ENCODE measurements at regions not wholly inside any gene's neighbourhood (a gene's known extent, or its start where the extent isn't known, plus 50 kb on each side); places are given as distances from the start of the nearest gene placed in this dataset.

- Histone ChIP-seq H3K27ac (ENCODE audit: insufficient read depth, low read depth, low read length, poor library complexity, severe bottlenecking) (no peak overlapping the region), H3K36me3 (ENCODE audit: control insufficient read depth, insufficient read depth, low read length) (no peaks in the 10 kb centered on the region), H3K4me3 (ENCODE audit: insufficient read depth, low read depth, low read length) (no peak overlapping the region), H3K4me1 (ENCODE audit: control insufficient read depth, insufficient read depth, low read length) (no peaks in the 10 kb centered on the region), H3K27me3 (ENCODE audit: control insufficient read depth, insufficient read depth, low read length, poor library complexity, severe bottlenecking) (no peaks in the 10 kb centered on the region), H3K9me3 (ENCODE audit: control insufficient read depth, low read length) (no peaks in the 10 kb centered on the region)
- WGBS, 2 experiments = 96 to 97% methylated on average over 5 of the region's 5 CpGs
Measured at GRCh38 chr19:30318261-30318660, 53.9 kb upstream of the ZNF536 start.

- H3K4me1 ChIP-seq (ENCODE audit: control insufficient read depth, insufficient read depth, low read length) = no peaks in the 10 kb centered on the region
- H3K27ac ChIP-seq (ENCODE audit: insufficient read depth, low read depth, low read length, poor library complexity, severe bottlenecking) = no peak overlapping the region
- H3K4me3 ChIP-seq (ENCODE audit: insufficient read depth, low read depth, low read length) = no peak overlapping the region
- no peaks in the 10 kb centered on the region for H3K36me3 ChIP-seq (ENCODE audit: control insufficient read depth, insufficient read depth, low read length)
- no peaks in the 10 kb centered on the region for H3K27me3 ChIP-seq (ENCODE audit: control insufficient read depth, insufficient read depth, low read length, poor library complexity, severe bottlenecking)
- H3K9me3 ChIP-seq (ENCODE audit: control insufficient read depth, low read length) = no peaks in the 10 kb centered on the region
- WGBS, 2 experiments = 91 to 95% methylated on average over 11 of the region's 11 CpGs
Measured at GRCh38 chr19:30318936-30319335, 53.2 kb upstream of the ZNF536 start.

- WGBS, 2 experiments = 96 to 100% methylated on average over 1 to 2 of the region's 2 CpGs
- H3K27ac ChIP-seq (ENCODE audit: insufficient read depth, low read depth, low read length, poor library complexity, severe bottlenecking) = no peak overlapping the region
Measured at GRCh38 chr19:30319411-30319810, 52.8 kb upstream of the ZNF536 start.

DNA sequence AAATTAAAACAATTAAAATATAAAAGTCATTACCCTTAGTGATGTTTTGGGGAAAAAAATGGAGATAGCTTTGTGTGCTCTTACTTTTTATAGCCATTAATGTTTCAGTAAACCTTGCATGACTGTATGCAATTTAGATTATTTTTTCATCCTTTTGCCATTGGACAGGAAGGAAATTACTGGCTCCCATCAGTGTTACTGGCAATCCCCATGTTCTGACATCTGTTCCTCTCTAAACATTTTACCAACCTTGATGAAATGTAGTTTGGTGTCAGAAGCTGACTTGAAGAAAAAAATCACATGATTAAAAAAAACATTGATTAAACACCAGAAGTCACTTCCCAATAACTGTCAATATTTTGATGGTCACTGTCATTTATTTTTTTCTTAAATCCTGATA is 52.3 kb upstream of the ZNF536 start:
- Histone ChIP-seq H3K9me3 (ENCODE audit: control insufficient read depth, low read length) (no peaks in the 10 kb centered on the region), H3K27me3 (ENCODE audit: control insufficient read depth, insufficient read depth, low read length, poor library complexity, severe bottlenecking) (no peaks in the 10 kb centered on the region), H3K4me1 (ENCODE audit: control insufficient read depth, insufficient read depth, low read length) (no peaks in the 10 kb centered on the region), H3K36me3 (ENCODE audit: control insufficient read depth, insufficient read depth, low read length) (no peaks in the 10 kb centered on the region), H3K4me3 (ENCODE audit: insufficient read depth, low read depth, low read length) (no peak overlapping the region), H3K27ac (ENCODE audit: insufficient read depth, low read depth, low read length, poor library complexity, severe bottlenecking) (no peak overlapping the region)

More at GRCh38 chr19:30319411-30319810, 52.8 kb upstream of the ZNF536 start:
- no peaks in the 10 kb centered on the region for H3K36me3 ChIP-seq (ENCODE audit: control insufficient read depth, insufficient read depth, low read length)
- no peaks in the 10 kb centered on the region for H3K27me3 ChIP-seq (ENCODE audit: control insufficient read depth, insufficient read depth, low read length, poor library complexity, severe bottlenecking)
- H3K4me3 ChIP-seq (ENCODE audit: insufficient read depth, low read depth, low read length) = no peak overlapping the region
- H3K4me1 ChIP-seq (ENCODE audit: control insufficient read depth, insufficient read depth, low read length) = no peaks in the 10 kb centered on the region
- no peaks in the 10 kb centered on the region for H3K9me3 ChIP-seq (ENCODE audit: control insufficient read depth, low read length)

- Histone ChIP-seq H3K4me1 (ENCODE audit: control insufficient read depth, insufficient read depth, low read length) (no peaks in the 10 kb centered on the region), H3K4me3 (ENCODE audit: insufficient read depth, low read depth, low read length) (no peak overlapping the region), H3K36me3 (ENCODE audit: control insufficient read depth, insufficient read depth, low read length) (no peaks in the 10 kb centered on the region), H3K9me3 (ENCODE audit: control insufficient read depth, low read length) (no peaks in the 10 kb centered on the region), H3K27me3 (ENCODE audit: control insufficient read depth, insufficient read depth, low read length, poor library complexity, severe bottlenecking) (no peaks in the 10 kb centered on the region), H3K27ac (ENCODE audit: insufficient read depth, low read depth, low read length, poor library complexity, severe bottlenecking) (no peak overlapping the region)
- 93 to 94% methylated on average over 15 of the region's 15 CpGs for WGBS, 2 experiments
Measured at GRCh38 chr19:30320466-30320865, 51.7 kb upstream of the ZNF536 start.

DNA sequence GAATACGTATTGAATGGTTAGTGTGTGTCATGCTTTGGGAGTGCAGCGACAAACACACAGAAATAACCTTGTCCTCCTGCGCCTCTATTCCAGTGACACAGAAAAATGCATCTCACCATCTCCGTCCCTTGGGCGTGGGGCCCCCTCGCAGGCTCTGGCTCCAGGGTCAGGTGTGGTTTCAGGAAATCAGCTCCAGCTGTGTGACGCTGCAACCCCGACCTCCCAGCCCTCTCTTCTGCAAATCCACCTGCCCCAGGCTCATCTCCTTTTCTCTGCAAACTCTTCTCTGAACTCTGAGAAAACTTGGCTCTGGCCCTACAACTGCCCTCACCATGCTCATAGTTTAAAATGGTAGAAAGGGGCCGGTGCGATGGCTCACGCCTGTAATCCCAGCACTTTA is 51.3 kb upstream of the ZNF536 start:
- Histone ChIP-seq H3K4me1 (ENCODE audit: control insufficient read depth, insufficient read depth, low read length) (no peaks in the 10 kb centered on the region), H3K27ac (ENCODE audit: insufficient read depth, low read depth, low read length, poor library complexity, severe bottlenecking) (no peak overlapping the region), H3K36me3 (ENCODE audit: control insufficient read depth, insufficient read depth, low read length) (no peaks in the 10 kb centered on the region), H3K27me3 (ENCODE audit: control insufficient read depth, insufficient read depth, low read length, poor library complexity, severe bottlenecking) (no peaks in the 10 kb centered on the region), H3K4me3 (ENCODE audit: insufficient read depth, low read depth, low read length) (no peak overlapping the region), H3K9me3 (ENCODE audit: control insufficient read depth, low read length) (no peaks in the 10 kb centered on the region)
- WGBS, 2 experiments = 89 to 92% methylated on average over 11 of the region's 11 CpGs

Data from ectodermal cell (in vitro differentiated cells).